Nephron (organoid): ENCODE measurements at regions not wholly inside any gene's neighbourhood (a gene's known extent, or its start where the extent isn't known, plus 50 kb on each side); places are given as distances from the start of the nearest gene placed in this dataset.

Experiments used
- H3K27ac Mint-ChIP-seq, 3 experiments: 2 replicates each; pipeline ENCODE4 v1.8.0; 2020; ENCODE audit warnings: mixed read lengths in 3 of 3, mild to moderate bottlenecking in 2 of 3, moderate library complexity in 1 of 3
- H3K27me3 Mint-ChIP-seq: 2 replicates; pipeline ENCODE4 v1.8.0; 2021; ENCODE audit warnings: low read depth, mild to moderate bottlenecking, moderate library complexity, mixed read lengths
- H3K36me3 Mint-ChIP-seq: 2 replicates; pipeline ENCODE4 v1.8.0; 2020; ENCODE audit warnings: low read depth, mixed read lengths
- H3K4me1 Mint-ChIP-seq: 2 replicates; pipeline ENCODE4 v1.8.0; 2020; ENCODE audit warnings: mixed read lengths
- H3K4me3 Mint-ChIP-seq, 3 experiments: 2 replicates each; pipeline ENCODE4 v1.8.0; 2020; ENCODE audit warnings: mild to moderate bottlenecking in 3 of 3, mixed read lengths in 3 of 3, moderate library complexity in 2 of 3
- H3K9me3 Mint-ChIP-seq: 2 replicates; pipeline ENCODE4 v1.8.0; 2020; ENCODE audit warnings: mixed read lengths
- CTCF ChIP-seq, 3 experiments: fragments of 200-600 bp; sonication (generic); IDR thresholded peaks; one replicate each; pipeline ENCODE4 v1.5.0; 2021; ENCODE audit warnings: antibody characterized with exemption in 3 of 3; ENCODE audit not compliant: unreplicated experiment in 3 of 3

DNA sequence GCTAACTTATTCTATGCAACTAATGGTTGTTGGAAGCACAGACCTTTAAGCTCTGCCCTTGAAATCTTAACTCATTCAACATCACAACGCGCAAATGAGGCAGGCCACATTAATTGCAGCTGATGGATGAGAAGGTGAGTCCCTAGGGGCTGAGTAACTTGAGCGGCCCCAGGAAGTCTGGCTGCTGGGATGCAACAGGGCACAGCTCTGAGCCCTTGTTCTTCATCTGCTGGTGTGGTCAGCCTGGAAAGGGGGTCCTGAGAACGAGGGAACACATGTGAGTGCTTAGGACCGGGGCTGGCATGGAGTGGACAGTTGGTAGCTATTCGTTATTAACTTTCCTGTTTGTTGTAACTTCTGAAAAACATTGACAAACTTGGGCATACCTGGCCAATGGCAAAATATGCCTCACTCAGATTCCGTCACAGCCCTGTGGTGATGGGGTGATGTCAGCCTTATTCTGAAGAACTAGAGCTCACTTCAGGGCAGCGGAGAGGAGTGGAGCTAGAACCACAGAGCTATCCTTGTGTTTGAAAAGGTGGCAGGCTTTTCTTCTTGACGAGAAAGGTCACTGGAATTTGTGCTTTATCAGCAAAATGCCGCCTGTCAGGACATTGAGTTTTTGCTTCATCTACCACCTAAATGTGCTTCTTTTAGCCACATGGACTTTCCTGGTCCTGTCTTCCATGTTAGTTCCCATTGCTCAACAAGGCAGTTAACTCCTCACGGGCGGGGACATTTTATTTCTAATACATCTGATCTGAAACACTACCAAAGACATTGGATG is 145.9 kb upstream of the FHL2 start:
- Mint-ChIP-seq H3K27ac (no peak overlapping the region), H3K4me3 (no peak overlapping the region), H3K27me3 (peaks cover 8% of the 10 kb centered on the region), H3K36me3 (no peaks in the 10 kb centered on the region), H3K9me3 (no peaks in the 10 kb centered on the region), H3K4me1 (peaks cover 7% of the 10 kb centered on the region)
- no peak for TF ChIP-seq CTCF (IDR thresholded peaks at IDR 0.05; ENCODE audit: unreplicated experiment in 3 of 3)

- Mint-ChIP-seq H3K4me1 (peaks cover 7% of the 10 kb centered on the region), H3K9me3 (no peaks in the 10 kb centered on the region), H3K36me3 (no peaks in the 10 kb centered on the region), H3K4me3 (no peak overlapping the region), H3K27ac (no peak overlapping the region), H3K27me3 (peaks cover 8% of the 10 kb centered on the region)
- no peak for TF ChIP-seq CTCF (IDR thresholded peaks at IDR 0.05; ENCODE audit: unreplicated experiment in 3 of 3)
These were observed 142.6 kb upstream of the FHL2 start for GRCh38 chr2:105541189-105542050.

GRCh38 chr2:105540642-105541041 is 141.8 kb upstream of the FHL2 start:
- no peak for TF ChIP-seq CTCF (IDR thresholded peaks at IDR 0.05; ENCODE audit: unreplicated experiment in 3 of 3)
- no peak overlapping the region for H3K27ac Mint-ChIP-seq
- H3K4me3 Mint-ChIP-seq = no peak overlapping the region
- H3K36me3 Mint-ChIP-seq = no peaks in the 10 kb centered on the region
- no peaks in the 10 kb centered on the region for H3K9me3 Mint-ChIP-seq
- H3K27me3 Mint-ChIP-seq = peaks cover 6% of the 10 kb centered on the region
- peaks cover 7% of the 10 kb centered on the region for H3K4me1 Mint-ChIP-seq

DNA sequence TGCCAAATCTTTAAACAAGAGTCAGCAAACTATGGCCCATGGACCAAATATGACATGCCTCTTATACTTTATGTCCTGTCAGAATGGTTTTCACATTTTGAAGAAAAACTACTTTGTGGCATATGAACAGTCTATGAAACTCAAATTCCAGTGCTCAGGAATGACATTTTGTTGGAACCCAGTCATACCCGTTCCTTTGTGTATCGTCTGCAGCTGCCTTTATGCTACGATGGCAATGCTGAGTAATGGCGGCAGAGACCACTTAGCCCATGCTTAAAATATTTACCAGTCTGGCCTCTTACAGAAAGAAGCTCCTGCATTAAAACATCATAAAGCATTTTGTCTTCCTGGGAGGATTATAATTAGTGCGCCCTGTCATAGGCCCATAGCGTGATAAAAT is 140.5 kb upstream of the FHL2 start:
- Mint-ChIP-seq H3K9me3 (no peaks in the 10 kb centered on the region), H3K27ac (no peak overlapping the region)

GRCh38 chr2:105538840-105539239 is 140.0 kb upstream of the FHL2 start:
- no peak for TF ChIP-seq CTCF (IDR thresholded peaks at IDR 0.05; ENCODE audit: unreplicated experiment in 3 of 3)
- Mint-ChIP-seq H3K27ac (no peak overlapping the region), H3K9me3 (no peaks in the 10 kb centered on the region)

More for the DNA sequence above, 140.5 kb upstream of the FHL2 start:
- no peaks in the 10 kb centered on the region for H3K36me3 Mint-ChIP-seq
- peaks cover 7% of the 10 kb centered on the region for H3K4me1 Mint-ChIP-seq
- peaks cover 4% of the 10 kb centered on the region for H3K27me3 Mint-ChIP-seq
- no peak for TF ChIP-seq CTCF (IDR thresholded peaks at IDR 0.05; ENCODE audit: unreplicated experiment in 3 of 3)
- H3K4me3 Mint-ChIP-seq = no peak overlapping the region

More at GRCh38 chr2:105538840-105539239, 140.0 kb upstream of the FHL2 start:
- no peaks in the 10 kb centered on the region for H3K36me3 Mint-ChIP-seq
- H3K27me3 Mint-ChIP-seq = peaks cover 4% of the 10 kb centered on the region
- peaks cover 7% of the 10 kb centered on the region for H3K4me1 Mint-ChIP-seq
- no peak overlapping the region for H3K4me3 Mint-ChIP-seq
